K562 (cell line): ENCODE measurements at regions not wholly inside any gene's neighbourhood (a gene's known extent, or its start where the extent isn't known, plus 50 kb on each side); places are given as distances from the start of the nearest gene placed in this dataset.

ENCODE experiments used
- ATAC-seq: fragments of 200-7000 bp; cut with Tn5 transposase; 3 replicates; pipeline ENCODE4 v1.9.1; 2020; ENCODE audit warnings: moderate library complexity
- BruUV-seq: library from RNA; stranded (reverse); fragments of 400-500 nt; replicated peaks from 2 replicates; lab custom pipeline; 2021; lab: Mats Ljungman, UMichigan
- CTCF ChIA-PET: fragments of 300-600 bp; formaldehyde crosslinking; extraction: SDS; loops from one replicate; lab custom pipeline; 2021; ENCODE audit warnings: low intra/inter-chr PET ratio; lab: Yijun Ruan, JAX
- POLR2A ChIA-PET: fragments of 300-600, 350-650 bp; sonication (Branson Sonifier 250); formaldehyde crosslinking; extraction: SDS; loops from one replicate; lab custom pipeline; 2021; ENCODE audit warnings: antibody characterized with exemption, inconsistent platforms; lab: Yijun Ruan, JAX
- DNase-seq, 4 experiments: peaks; one replicate each; pipeline versions ENCODE4 v3.0.0 to v3.0.0-alpha.2; 2011 to 2018; ENCODE audit warnings: low spot score in 3 of 4, mixed read lengths in 3 of 4; ENCODE audit errors: extremely low read depth in 1 of 4
- FAIRE-seq: peaks from 2 replicates; lab custom pipeline; 2011; peaks lifted over from hg19 to GRCh38; lab: Jason Lieb, UNC
- H2AFZ ChIP-seq: 2 replicates; pipeline ENCODE4 v1.6.0; 2011; ENCODE audit warnings: low read depth, low read length, control low read depth, inconsistent platforms
- H3K27ac ChIP-seq: fragments of 200-600 bp; 3 replicates; pipeline ENCODE4 v1.8.0; 2011; ENCODE audit warnings: low read depth, mild to moderate bottlenecking, control low read depth, inconsistent platforms, low read length, moderate library complexity, mixed read lengths; ENCODE audit errors: extremely low read depth
- H3K27me3 ChIP-seq, 2 experiments: fragments of 300-600 bp in 1 of 2; 2 replicates in 1 of 2; 3 replicates in 1 of 2; pipeline versions ENCODE4 v1.6.0 to v1.8.0; 2011; ENCODE audit warnings: inconsistent platforms in 2 of 2, low read length in 2 of 2, mild to moderate bottlenecking in 1 of 2, mixed read lengths in 1 of 2, moderate library complexity in 1 of 2; ENCODE audit not compliant: control insufficient read depth in 2 of 2, insufficient read depth in 2 of 2
- H3K36me3 ChIP-seq: fragments of 300-600 bp; 3 replicates; pipeline ENCODE4 v1.8.0; 2011; ENCODE audit warnings: mild to moderate bottlenecking, low read length, inconsistent platforms; ENCODE audit not compliant: control insufficient read depth, insufficient read depth
- H3K4me1 ChIP-seq, 2 experiments: fragments of 200-600 bp in 1 of 2; replicated peaks in 1 of 2; 2 replicates in 1 of 2; 3 replicates in 1 of 2; pipeline versions ENCODE4 v1.5.1 to v1.8.0; 2011; ENCODE audit warnings: inconsistent platforms in 2 of 2, low read length in 2 of 2, mild to moderate bottlenecking in 1 of 2, mixed read lengths in 1 of 2, moderate library complexity in 1 of 2; ENCODE audit not compliant: control insufficient read depth in 2 of 2, insufficient read depth in 2 of 2
- H3K4me2 ChIP-seq: 2 replicates; pipeline ENCODE4 v1.6.1; 2011; ENCODE audit warnings: low read length, control low read depth, inconsistent platforms, mixed read lengths; ENCODE audit not compliant: insufficient read depth
- H3K4me3 ChIP-seq: fragments of 200-600 bp; sonication (generic), shearing (Covaris generic); 2 replicates; pipeline ENCODE4 v1.5.1; 2016; ENCODE audit warnings: control low read depth, inconsistent platforms
- H3K79me2 ChIP-seq: fragments of 200-600 bp; 3 replicates; pipeline ENCODE4 v1.8.0; 2011; ENCODE audit warnings: low read length, inconsistent platforms; ENCODE audit not compliant: control insufficient read depth, insufficient read depth
- H3K9ac ChIP-seq, 2 experiments: 2 replicates each; pipeline versions ENCODE4 v1.6.0 to v1.6.1; 2011; ENCODE audit warnings: low read depth in 2 of 2, low read length in 2 of 2, control low read depth in 1 of 2, inconsistent platforms in 1 of 2, mild to moderate bottlenecking in 1 of 2, mixed read lengths in 1 of 2; ENCODE audit not compliant: insufficient read depth in 1 of 2
- H3K9me1 ChIP-seq: one replicate; pipeline ENCODE4 v1.6.0; 2011; ENCODE audit warnings: inconsistent platforms, mild to moderate bottlenecking, low read length, moderate library complexity; ENCODE audit not compliant: control insufficient read depth, insufficient read depth
- H3K9me3 ChIP-seq: replicated peaks from 2 replicates; pipeline ENCODE4 v1.5.1; 2011; ENCODE audit warnings: low read depth, low read length, inconsistent platforms; ENCODE audit not compliant: control insufficient read depth, insufficient read depth
- H4K20me1 ChIP-seq: replicated peaks from 2 replicates; pipeline ENCODE4 v1.6.1; 2011; ENCODE audit warnings: low read length, inconsistent platforms, mixed read lengths; ENCODE audit not compliant: control insufficient read depth, insufficient read depth
- ATF1 ChIP-seq, 2 experiments: fragments of 450-650 bp in 1 of 2; IDR thresholded peaks; 2 replicates each; pipeline ENCODE4 v1.6.1; 2016; ENCODE audit warnings: missing compliant biosample characterization in 1 of 2, missing genetic modification characterization in 1 of 2
- EZH2 ChIP-seq: IDR thresholded peaks from 2 replicates; pipeline ENCODE4 v1.6.1; 2012; ENCODE audit warnings: low read depth, mild to moderate bottlenecking, inconsistent platforms, low read length, borderline replicate concordance
- HLTF ChIP-seq: fragments of 450-650 bp; IDR thresholded peaks from 2 replicates; pipeline ENCODE4 v1.6.1; 2016
- SNRNP70 ChIP-seq: fragments of 200-400 bp; formaldehyde crosslinking; optimal IDR thresholded peaks from 2 replicates; pipeline ENCODE3; 2017; ENCODE audit warnings: low read depth, low read length
- ZNF12 ChIP-seq: sonication (generic); formaldehyde crosslinking; IDR thresholded peaks from 2 replicates; pipeline ENCODE4 v1.4.0; 2020; ENCODE audit warnings: mild to moderate bottlenecking, missing genetic modification reagents
- ZNF785 ChIP-seq: fragments of 250-450 bp; sonication (Bioruptor Pico); IDR thresholded peaks from 2 replicates; pipeline ENCODE4 v1.4.0; 2020; ENCODE audit warnings: mild to moderate bottlenecking
- ZNF79 ChIP-seq: fragments of 250-450 bp; sonication (Bioruptor Pico); IDR thresholded peaks from 2 replicates; pipeline ENCODE4 v1.4.0; 2020; ENCODE audit warnings: low read depth, mild to moderate bottlenecking, moderate library complexity
- WGBS: fragments of 100-300 bp; shearing (Covaris generic); methylation state at CpG from one replicate; pipeline ENCODE4 v1.1.6; 2016; ENCODE audit warnings: low coverage, mixed read lengths; ENCODE audit not compliant: insufficient coverage; ENCODE audit errors: missing lambda C conversion rate; 5-methylcytosine and 5-hydroxymethylcytosine counted together
- in situ Hi-C: fragments of 300-500 bp; cut with MboI; formaldehyde crosslinking; loops from 4 replicates; pipeline ENCODE4 v1.15.0; 2018; ENCODE audit warnings: inconsistent platforms, mixed read lengths
- intact Hi-C: fragments of 100-400 bp; cut with micrococcal nuclease; formaldehyde crosslinking; loops from 2 replicates; pipeline ENCODE4 v1.14.2; 2022
- TF ChIP-seq, protein P1 (sequence below): fragments of 250-450 bp; sonication (Bioruptor Pico); IDR thresholded peaks from 2 replicates; pipeline ENCODE4 v1.8.0; 2021; ENCODE audit warnings: moderate library complexity, mild to moderate bottlenecking, inconsistent platforms

DNA sequence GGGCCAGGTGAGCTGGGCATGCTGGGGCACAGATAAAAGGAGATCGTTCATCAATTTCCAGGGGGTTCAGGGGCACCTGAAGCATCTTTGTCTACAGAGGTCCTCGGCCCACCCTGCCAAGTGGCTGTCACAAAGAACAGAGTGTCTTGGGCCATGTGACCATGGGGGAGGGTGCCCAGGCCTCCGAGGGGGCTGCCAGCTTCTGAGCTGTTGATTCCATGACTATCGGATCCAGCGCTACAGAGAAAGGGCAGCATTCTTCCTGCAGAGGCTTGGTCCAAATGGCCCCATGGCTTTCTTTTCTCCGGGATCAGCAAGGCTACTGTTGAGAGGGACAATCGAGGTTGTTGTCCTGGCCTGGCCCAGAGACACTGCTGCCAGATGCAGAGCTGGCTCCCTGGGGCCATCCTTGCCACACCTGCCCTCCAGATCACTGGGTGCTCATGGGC, 289.2 kb downstream of the ZSWIM6 start:
- Histone ChIP-seq H3K4me2 (no peak overlapping the region), H3K36me3 (no peaks in the 10 kb centered on the region), H3K9me1 (no peaks in the 10 kb centered on the region), H2AFZ (no peak overlapping the region), H3K79me2 (no peaks in the 10 kb centered on the region), H3K27ac (no peak overlapping the region), H3K9me3 (no peaks in the 10 kb centered on the region), H4K20me1 (no peaks in the 10 kb centered on the region), H3K27me3 (peaks cover 3 to 35% of the 10 kb centered on the region in 2 experiments; a peak in 4 of 5 replicates), H3K4me1 (peaks cover 0 to 9% of the 10 kb centered on the region in 2 experiments; a peak in 2 of 5 replicates), H3K4me3 (no peak overlapping the region), H3K9ac (no peak overlapping the region)
- ChIA-PET POLR2A (interaction anchor here (0.8 kb wide), 1 partner anchor 9 kb away, joined by 3 read pairs; no protein-coding TSS in a partner anchor), CTCF (no interaction called here)
- in situ Hi-C loops (no loop called here), intact Hi-C loops (no loop called here)
- DNase-seq, result no peak
- no peak for TF ChIP-seq ZNF12 (CRISPR knock-in tag)
- TF ChIP-seq ATF1 (CRISPR knock-in tag; IDR thresholded peaks at IDR 0.05), result no peak
- no peak for TF ChIP-seq ATF1 (tag; IDR thresholded peaks at IDR 0.05)
- no peak for TF ChIP-seq HLTF
- no peak for TF ChIP-seq ZNF79 (CRISPR knock-in tag)
- TF ChIP-seq, protein P1, sequence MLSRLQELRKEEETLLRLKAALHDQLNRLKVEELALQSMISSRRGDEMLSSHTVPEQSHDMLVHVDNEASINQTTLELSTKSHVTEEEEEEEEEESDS (CRISPR knock-in tag), result no peak
- no peak for TF ChIP-seq SNRNP70
- TF ChIP-seq EZH2, result no peak
- TF ChIP-seq ZNF785 (CRISPR knock-in tag), result no peak
- no peak for FAIRE-seq
- BruUV-seq, result no TSS peak
- no peak for ATAC-seq
- 0% methylated on average over 6 of the region's 7 CpGs for WGBS
